Activated T-helper 17 cell treated with anti-CD3 and anti-CD28 coated beads, Interleukin-2, amount 50 U/mL, for 72 hours (primary cell): ENCODE measurements at regions not wholly inside any gene's neighbourhood (a gene's known extent, or its start where the extent isn't known, plus 50 kb on each side); places are given as distances from the start of the nearest gene placed in this dataset.

Experiments
- ATAC-seq: fragments of 150-1000 bp; cut with Tn5 transposase; replicated peaks from 2 replicates; pipeline ENCODE4 v1.10.0; 2021; ENCODE audit warnings: mild to moderate bottlenecking, moderate library complexity
- H3K27ac Mint-ChIP-seq: one replicate; pipeline ENCODE4 v1.8.0; 2022; ENCODE audit warnings: mixed read lengths
- H3K27me3 Mint-ChIP-seq: one replicate; pipeline ENCODE4 v1.8.0; 2022; ENCODE audit warnings: mixed read lengths
- H3K36me3 Mint-ChIP-seq: one replicate; pipeline ENCODE4 v1.8.0; 2022; ENCODE audit warnings: low read depth, mild to moderate bottlenecking, mixed read lengths
- H3K4me1 Mint-ChIP-seq: one replicate; pipeline ENCODE4 v1.8.0; 2022; ENCODE audit warnings: mixed read lengths
- H3K4me3 Mint-ChIP-seq: one replicate; pipeline ENCODE4 v1.8.0; 2022; ENCODE audit warnings: mild to moderate bottlenecking, mixed read lengths
- H3K9me3 Mint-ChIP-seq: one replicate; pipeline ENCODE4 v1.8.0; 2022; ENCODE audit warnings: mixed read lengths

DNA sequence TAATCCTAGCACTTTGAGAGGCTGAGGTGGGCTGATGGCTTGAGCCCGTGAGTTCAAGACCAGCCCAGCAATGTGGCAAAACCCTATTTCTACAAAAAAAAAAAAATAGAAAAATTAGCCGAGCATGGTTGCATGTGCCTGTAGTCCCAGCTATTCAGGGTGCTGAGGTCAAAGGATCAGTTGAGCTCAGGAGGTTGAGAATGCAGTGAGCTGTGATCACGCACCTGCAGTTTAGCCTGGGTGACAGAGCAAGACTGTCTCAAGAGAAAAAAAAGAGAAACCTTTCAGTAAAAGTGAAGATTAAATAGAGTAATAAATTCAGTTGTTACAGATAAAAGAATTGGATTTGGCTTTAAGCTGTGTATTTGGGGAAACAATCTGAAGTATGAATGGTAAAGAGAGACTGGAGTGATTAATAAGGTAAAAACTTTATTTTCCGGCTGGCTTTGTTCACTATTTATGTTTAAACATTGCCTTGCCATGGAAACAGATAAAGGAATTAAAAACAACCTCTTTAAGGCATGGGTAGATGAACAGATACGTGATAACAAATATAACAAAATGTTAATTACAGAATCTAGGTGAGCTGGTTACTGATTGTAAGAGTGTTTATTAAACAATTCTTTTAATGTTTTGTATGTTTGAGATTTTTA, 56.0 kb upstream of the PCAT7 start:
- Mint-ChIP-seq H3K9me3 (no peaks in the 10 kb centered on the region), H3K36me3 (no peaks in the 10 kb centered on the region), H3K4me1 (no peaks in the 10 kb centered on the region), H3K27me3 (peaks cover 11% of the 10 kb centered on the region), H3K27ac (no peak overlapping the region), H3K4me3 (no peak overlapping the region)
- no peak for ATAC-seq

DNA sequence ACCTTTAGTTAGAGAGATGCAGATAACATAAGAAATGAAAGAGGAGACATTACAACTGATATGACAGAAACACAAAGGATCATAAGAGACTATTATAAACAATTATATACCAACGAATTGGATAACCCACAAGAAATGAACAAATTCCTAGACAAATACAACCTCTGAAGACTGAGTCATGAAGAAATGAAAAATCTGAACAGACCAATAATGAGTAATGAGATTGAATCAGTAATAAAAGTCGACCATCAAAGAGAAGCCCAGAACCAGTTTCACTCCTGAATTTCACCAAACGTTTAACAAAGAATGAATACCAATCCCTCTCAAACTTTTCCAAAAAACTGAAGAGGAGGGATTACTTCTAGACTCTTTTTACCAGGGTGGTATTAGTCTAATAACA, 50.5 kb upstream of the PCAT7 start:
- no peaks in the 10 kb centered on the region for H3K36me3 Mint-ChIP-seq
- H3K4me3 Mint-ChIP-seq, result no peak overlapping the region
- H3K27ac Mint-ChIP-seq, result no peak overlapping the region
- H3K4me1 Mint-ChIP-seq, result no peaks in the 10 kb centered on the region
- no peaks in the 10 kb centered on the region for H3K9me3 Mint-ChIP-seq
- no peak for ATAC-seq
- peaks cover 16% of the 10 kb centered on the region for H3K27me3 Mint-ChIP-seq
